GM12892 (cell line): ENCODE measurements at regions not wholly inside any gene's neighbourhood (a gene's known extent, or its start where the extent isn't known, plus 50 kb on each side); places are given as distances from the start of the nearest gene placed in this dataset.

Experiments
- POLR2A ChIP-seq: IDR thresholded peaks from 2 replicates; pipeline ENCODE4 v1.6.1; 2011; ENCODE audit warnings: low read depth, low read length, control low read depth
- POLR2AphosphoS5 ChIP-seq: IDR thresholded peaks from 2 replicates; pipeline ENCODE4 v1.6.1; 2011; ENCODE audit warnings: low read depth, low read length, control low read depth
- TAF1 ChIP-seq: IDR thresholded peaks from 2 replicates; pipeline ENCODE4 v1.6.1; 2011; ENCODE audit warnings: low read depth, mild to moderate bottlenecking, control low read depth, low read length, borderline replicate concordance

GRCh38 chr17:77793971-77794235 lies 164.6 kb upstream of the TNRC6C start:
- no peak for TF ChIP-seq POLR2AphosphoS5
- TF ChIP-seq POLR2A, result no peak
- TF ChIP-seq TAF1, result no peak
